ENCODE measurements at regions not wholly inside any gene's neighbourhood (a gene's known extent, or its start where the extent isn't known, plus 50 kb on each side); places are given as distances from the start of the nearest gene placed in this dataset.

GRCh38 chr7:124191030-124191429 lies 158.2 kb upstream of the TMEM229A start (continued):
- no peak for TF ChIP-seq ZGPAT (CRISPR knock-in tag; IDR thresholded peaks at IDR 0.05)
- no peak for TF ChIP-seq ZBTB44 (CRISPR knock-in tag; IDR thresholded peaks at IDR 0.05)
- no peak for TF ChIP-seq ZNF44 (CRISPR knock-in tag; IDR thresholded peaks at IDR 0.05)
- no peak for TF ChIP-seq ZKSCAN5 (CRISPR knock-in tag; IDR thresholded peaks at IDR 0.05)
- no peak for TF ChIP-seq SRSF9 (IDR thresholded peaks at IDR 0.05; ENCODE audit: borderline replicate concordance, insufficient read depth, low read depth, low read length, poor library complexity, severe bottlenecking)
- no peak for TF ChIP-seq ATF7 (IDR thresholded peaks at IDR 0.05)
- TF ChIP-seq ATF7 (CRISPR knock-in tag; IDR thresholded peaks at IDR 0.05) = no peak
- no peak for TF ChIP-seq ZNF674 (CRISPR knock-in tag; IDR thresholded peaks at IDR 0.05; ENCODE audit: low read depth)
- no peak for TF ChIP-seq ELF1 (CRISPR knock-in tag; IDR thresholded peaks at IDR 0.05)
- TF ChIP-seq PREB (CRISPR knock-in tag; IDR thresholded peaks at IDR 0.05) = no peak
- TF ChIP-seq SAFB2 (CRISPR knock-in tag; IDR thresholded peaks at IDR 0.05; ENCODE audit: borderline replicate concordance, low read depth) = no peak
